ENCODE measurements at regions not wholly inside any gene's neighbourhood (a gene's known extent, or its start where the extent isn't known, plus 50 kb on each side); places are given as distances from the start of the nearest gene placed in this dataset.
A peak's percentile ranks its signal among the peaks of the same experiment; 100 is the strongest.

DNA sequence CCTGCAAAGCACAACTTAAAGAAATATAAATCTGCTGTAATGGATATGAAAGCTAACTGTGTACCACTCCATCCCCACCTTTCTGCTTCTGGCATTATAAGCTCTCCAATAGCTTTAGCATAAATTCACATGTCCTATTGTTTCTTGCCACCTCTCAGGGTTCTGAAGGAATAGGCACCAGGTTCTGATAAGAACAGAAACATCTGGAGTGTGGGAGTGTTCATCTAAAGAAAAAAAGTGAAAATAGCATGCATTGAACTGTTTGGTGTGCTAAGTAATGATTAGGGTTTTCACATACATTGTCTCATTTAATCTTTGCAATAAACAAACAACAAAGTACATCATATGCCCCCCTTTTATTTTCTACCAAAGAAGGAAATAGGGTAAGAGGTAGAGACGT lies 72.3 kb downstream of the FAM76B start:
- H3K4me1 ChIP-seq (replicated peaks in 1 of 2): peaks cover 4 to 5% of the 10 kb centered on the region in 2 donors
- ATAC-seq (replicated peaks in 6 of 8): no peak
- no peak overlapping the region for H3K27ac ChIP-seq
- in situ Hi-C loops (cut with MboI; ENCODE audit: low pct_unique_long_range_greater_than_20kb in 2 of 9, low sequenced_read_pairs in 9 of 9, unreplicated experiment in 9 of 9): no loop called here
- 0 to 100% (median 33%) methylated on average over 1 of the region's 1 CpG; no CpG with 5 or more reads in 1 of the 10 experiments for WGBS, 10 experiments
- no peak overlapping the region for H3K4me3 ChIP-seq

DNA sequence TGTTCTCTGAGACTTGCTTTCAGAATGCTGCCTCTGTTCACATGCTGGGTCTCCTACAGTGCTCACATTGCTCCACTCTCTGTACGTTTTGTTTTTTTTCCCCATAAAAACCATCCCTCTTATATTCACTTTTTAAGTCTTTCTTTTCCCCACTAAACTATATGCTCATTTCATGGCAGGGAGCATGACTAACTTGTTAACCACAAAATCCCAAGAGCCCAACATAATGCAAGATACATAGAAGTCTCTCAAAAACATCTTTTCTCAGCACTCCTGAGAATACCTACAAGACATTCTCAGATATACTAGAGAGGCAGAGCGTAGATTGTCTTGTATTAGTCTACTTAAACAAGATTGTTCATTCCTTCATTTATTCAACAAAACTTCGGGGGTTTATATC lies 73.3 kb downstream of the FAM76B start:
- H3K27ac ChIP-seq: no peak overlapping the region
- peaks cover 4 to 5% of the 10 kb centered on the region in 2 donors for H3K4me1 ChIP-seq (replicated peaks in 1 of 2)
- in situ Hi-C loops (cut with MboI; ENCODE audit: low pct_unique_long_range_greater_than_20kb in 2 of 9, low sequenced_read_pairs in 9 of 9, unreplicated experiment in 9 of 9): no loop called here
- no peak for ATAC-seq (replicated peaks in 6 of 8)
- 38 to 100% (median 79%) methylated on average over 1 to 3 of the region's 3 CpGs for WGBS, 10 experiments
- no peak overlapping the region for H3K4me3 ChIP-seq

DNA sequence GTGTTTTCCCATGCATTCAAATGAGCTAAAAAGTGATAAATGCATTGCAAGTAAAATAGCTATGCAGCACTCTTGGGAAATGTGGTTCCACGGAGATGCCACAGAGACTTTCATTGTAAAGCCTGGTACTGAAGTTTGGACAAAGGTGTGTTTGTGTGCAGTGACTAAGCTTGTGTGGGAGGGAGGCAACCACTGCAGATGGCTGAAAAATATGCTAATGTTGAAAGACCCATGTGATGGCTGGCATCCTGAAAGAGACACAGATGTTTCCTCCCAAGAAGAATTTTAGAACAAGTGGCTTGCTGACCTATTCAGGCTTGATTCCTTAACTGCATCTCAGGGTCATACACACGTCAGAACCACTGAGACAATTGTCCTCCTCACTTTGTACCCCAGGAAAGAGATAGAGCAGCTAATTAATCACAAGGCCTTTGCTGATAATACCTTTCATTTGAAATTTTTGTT lies 73.8 kb downstream of the FAM76B start:
- no peak overlapping the region for H3K27ac ChIP-seq
- peaks cover 4 to 5% of the 10 kb centered on the region in 2 donors for H3K4me1 ChIP-seq (replicated peaks in 1 of 2)
- ATAC-seq (replicated peaks in 6 of 8): peak in 7 of 8 experiments; percentile 26 to 86 (median 38)
- 15 to 100% (median 57%) methylated on average over 1 to 2 of the region's 2 CpGs; no CpG with 5 or more reads in 3 of the 10 experiments for WGBS, 10 experiments
- no peak overlapping the region for H3K4me3 ChIP-seq
- in situ Hi-C loops (cut with MboI; ENCODE audit: low pct_unique_long_range_greater_than_20kb in 2 of 9, low sequenced_read_pairs in 9 of 9, unreplicated experiment in 9 of 9): no loop called here

DNA sequence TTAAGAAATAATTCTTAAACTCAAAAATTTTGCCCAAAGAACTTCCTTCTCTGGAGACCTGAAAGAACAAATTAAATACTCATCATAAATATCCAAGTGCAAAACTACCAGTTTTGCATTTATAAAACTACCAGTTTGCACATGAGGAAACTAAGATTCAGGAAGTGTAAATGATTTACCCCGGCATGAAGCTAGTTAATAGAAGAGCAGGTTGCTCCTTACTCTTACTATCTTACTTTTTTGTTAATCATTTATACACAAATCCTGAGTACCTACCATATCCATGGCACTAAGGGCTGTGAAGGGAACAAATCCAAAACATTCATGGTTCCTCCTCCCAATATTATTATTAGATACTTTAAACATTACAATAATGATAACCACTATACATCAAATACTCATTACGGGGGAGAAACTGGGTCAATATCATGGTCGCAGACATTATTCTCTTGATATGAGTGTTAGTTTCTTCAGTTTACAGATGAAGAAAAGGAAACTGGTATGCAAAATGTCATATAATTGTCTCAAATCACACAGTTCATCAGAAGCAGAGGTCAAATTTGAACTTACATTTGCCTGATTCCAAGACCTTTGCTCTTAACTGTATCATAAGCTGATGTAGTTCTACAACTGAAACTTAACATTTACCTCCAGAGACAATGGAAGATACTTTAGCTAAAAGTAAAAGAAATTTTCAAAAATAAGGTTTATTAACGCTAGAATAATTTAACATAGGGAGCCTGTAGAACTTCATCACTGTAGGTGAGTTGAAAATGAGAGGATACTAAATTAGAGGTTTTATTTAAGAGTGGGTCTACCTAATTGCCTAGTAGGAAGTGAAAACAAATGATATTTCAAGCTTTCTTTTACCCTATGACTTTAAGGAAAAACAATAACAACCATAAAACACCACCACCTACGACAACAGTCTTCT lies 74.5 kb downstream of the FAM76B start:
- Histone ChIP-seq H3K4me1 (replicated peaks in 1 of 2) (peaks cover 4 to 5% of the 10 kb centered on the region in 2 donors), H3K27ac (no peak overlapping the region), H3K4me3 (no peak overlapping the region)
- 78 to 96% (median 89%) methylated on average over 3 to 5 of the region's 5 CpGs; no CpG with 5 or more reads in 1 of the 10 experiments for WGBS, 10 experiments
- no peak for ATAC-seq (replicated peaks in 6 of 8)
- in situ Hi-C loops (cut with MboI; ENCODE audit: low pct_unique_long_range_greater_than_20kb in 2 of 9, low sequenced_read_pairs in 9 of 9, unreplicated experiment in 9 of 9): no loop called here

DNA sequence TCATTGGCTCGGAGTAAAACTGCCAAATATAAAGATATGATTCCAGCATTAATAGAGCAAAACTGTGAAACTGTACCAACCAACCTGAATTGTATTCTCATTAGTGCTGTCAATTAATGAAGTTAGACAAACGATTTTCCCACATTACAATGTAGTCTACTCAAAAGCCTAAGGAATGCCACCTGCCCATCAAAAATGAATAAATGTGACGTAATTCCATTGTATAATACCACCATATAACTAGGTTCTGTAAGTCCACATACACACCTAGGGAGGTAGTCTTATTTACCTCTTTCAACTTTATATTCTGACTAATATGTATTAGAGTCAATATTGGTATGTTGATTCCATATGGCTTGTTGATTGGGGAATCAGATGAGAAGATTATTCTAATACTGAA lies 76.2 kb downstream of the FAM76B start:
- no peak overlapping the region for H3K27ac ChIP-seq
- 53 to 100% (median 80%) methylated on average over 1 to 3 of the region's 3 CpGs for WGBS, 10 experiments
- H3K4me3 ChIP-seq: no peak overlapping the region
- peaks cover 4 to 5% of the 10 kb centered on the region in 2 donors for H3K4me1 ChIP-seq (replicated peaks in 1 of 2)
- in situ Hi-C loops (cut with MboI; ENCODE audit: low pct_unique_long_range_greater_than_20kb in 2 of 9, low sequenced_read_pairs in 9 of 9, unreplicated experiment in 9 of 9): no loop called here
- no peak for ATAC-seq (replicated peaks in 6 of 8)

DNA sequence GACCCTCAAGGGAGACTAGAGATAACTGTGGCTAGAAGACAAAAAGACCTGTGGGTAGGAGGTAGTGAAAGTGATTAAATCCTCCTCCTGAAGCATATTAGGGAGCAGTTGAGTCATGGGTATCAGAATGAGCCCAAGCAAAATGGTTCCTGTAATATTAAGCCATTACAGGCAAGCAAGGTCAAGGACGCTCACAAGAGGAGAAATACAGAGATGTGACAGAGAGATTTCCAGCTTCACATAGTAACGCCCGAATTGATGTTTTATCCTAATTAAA lies 77.7 kb downstream of the FAM76B start:
- no peak overlapping the region for H3K4me3 ChIP-seq
- ATAC-seq (replicated peaks in 6 of 8): no peak

DNA sequence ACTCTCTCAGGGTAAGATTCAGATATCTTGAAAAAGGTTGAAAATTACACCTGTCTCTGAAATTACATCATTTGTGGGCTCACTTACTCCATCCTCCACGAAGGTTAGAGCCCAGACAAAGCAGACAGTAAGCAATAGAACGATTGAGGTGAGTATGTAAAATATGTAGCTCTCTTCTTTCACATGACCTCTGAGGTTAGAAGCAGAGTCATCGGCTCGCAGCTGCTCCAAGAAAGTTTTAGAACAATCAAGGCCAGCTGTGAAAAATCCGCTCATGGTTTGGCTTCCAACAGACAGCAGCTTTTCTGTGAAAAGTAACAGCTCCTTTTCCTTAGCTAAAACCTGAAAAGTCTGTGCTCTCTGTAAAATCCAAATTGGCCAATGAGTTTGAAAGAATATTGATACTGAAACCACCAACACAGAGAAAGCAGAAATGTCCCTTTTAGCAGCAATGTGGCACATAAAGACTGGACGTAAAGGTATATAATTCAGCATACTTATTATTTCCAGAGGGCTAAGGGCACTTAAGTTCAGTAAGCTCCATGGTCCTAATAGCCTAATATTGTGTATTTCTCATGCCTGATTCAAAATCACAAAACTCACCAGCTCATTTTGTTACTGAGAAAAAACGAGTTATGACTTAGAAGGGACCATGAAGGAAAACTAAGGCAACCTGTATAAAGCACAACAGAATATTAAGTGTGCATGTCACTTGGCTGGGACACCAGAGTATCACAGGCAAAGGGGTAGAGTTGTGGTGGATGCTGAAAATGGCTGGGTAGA lies 78.2 kb downstream of the FAM76B start:
- Histone ChIP-seq H3K4me3 (no peak overlapping the region), H3K27ac (no peak overlapping the region), H3K4me1 (replicated peaks in 1 of 2) (peaks cover 4 to 5% of the 10 kb centered on the region in 2 donors)
- 10 to 68% (median 44%) methylated on average over 3 to 7 of the region's 7 CpGs; no CpG with 5 or more reads in 1 of the 10 experiments for WGBS, 10 experiments
- in situ Hi-C loops (cut with MboI; ENCODE audit: low pct_unique_long_range_greater_than_20kb in 2 of 9, low sequenced_read_pairs in 9 of 9, unreplicated experiment in 9 of 9): no loop called here
- ATAC-seq (replicated peaks in 6 of 8): peak in 1 of 8 experiments; percentile 24

More for the DNA sequence above, 77.7 kb downstream of the FAM76B start:
- 84 to 100% (median 100%) methylated on average over 1 to 3 of the region's 3 CpGs; no CpG with 5 or more reads in 3 of the 10 experiments for WGBS, 10 experiments
- Histone ChIP-seq H3K27ac (no peak overlapping the region), H3K4me1 (replicated peaks in 1 of 2) (peaks cover 4 to 5% of the 10 kb centered on the region in 2 donors)
- in situ Hi-C loops (cut with MboI; ENCODE audit: low pct_unique_long_range_greater_than_20kb in 2 of 9, low sequenced_read_pairs in 9 of 9, unreplicated experiment in 9 of 9): no loop called here

DNA sequence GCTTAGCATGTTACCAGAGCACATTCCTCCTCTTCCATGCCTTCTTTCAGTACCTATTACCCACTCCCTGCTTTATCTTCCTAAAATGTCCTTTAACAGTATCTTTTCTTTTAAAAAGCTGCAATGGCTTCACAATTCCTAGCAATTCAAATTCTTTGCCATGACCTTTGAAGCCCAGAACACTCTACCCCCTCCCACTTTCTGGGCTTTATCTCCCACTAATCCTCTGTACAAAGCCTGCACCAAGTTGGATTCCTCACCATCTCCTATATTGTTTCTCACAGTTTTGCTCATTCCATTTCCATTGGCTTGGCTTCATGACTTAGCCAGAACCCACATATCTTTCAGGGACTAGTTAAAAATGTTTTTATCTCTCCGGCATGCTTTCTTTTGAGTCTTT lies 80.9 kb downstream of the FAM76B start:
- WGBS, 10 experiments: 82 to 100% (median 100%) methylated on average over 1 of the region's 1 CpG; no CpG with 5 or more reads in 1 of the 10 experiments
- Histone ChIP-seq H3K4me3 (no peak overlapping the region), H3K4me1 (replicated peaks in 1 of 2) (peaks cover 0 to 4% of the 10 kb centered on the region in 2 donors), H3K27ac (no peak overlapping the region)
- ATAC-seq (replicated peaks in 6 of 8): no peak
- in situ Hi-C loops (cut with MboI; ENCODE audit: low pct_unique_long_range_greater_than_20kb in 2 of 9, low sequenced_read_pairs in 9 of 9, unreplicated experiment in 9 of 9): loop anchor here in 1 of 9 experiments (10.0 kb wide), 1 partner anchor 554 kb away; no protein-coding TSS in a partner anchor

DNA sequence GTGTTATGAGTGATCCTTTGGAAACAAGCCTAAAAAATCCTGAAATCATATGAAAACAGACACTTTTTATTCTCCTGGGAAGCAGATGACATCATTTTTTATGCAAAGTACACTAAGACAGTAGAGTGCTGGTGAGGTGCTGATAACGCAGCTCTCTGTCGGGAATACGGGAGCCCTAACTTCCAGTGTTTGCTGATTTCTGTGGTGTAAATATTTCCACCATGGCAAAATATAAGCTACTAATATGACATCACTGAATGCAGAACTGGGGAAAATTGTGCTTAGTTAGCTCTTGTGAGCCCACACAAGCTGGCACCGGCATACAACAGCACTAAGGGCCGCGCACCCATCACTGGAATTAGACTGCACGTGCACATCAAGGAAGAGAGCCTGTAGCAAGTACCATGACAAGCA lies 82.6 kb downstream of the FAM76B start:
- WGBS, 10 experiments: 80 to 100% (median 91%) methylated on average over 1 to 7 of the region's 7 CpGs; no CpG with 5 or more reads in 2 of the 10 experiments

DNA sequence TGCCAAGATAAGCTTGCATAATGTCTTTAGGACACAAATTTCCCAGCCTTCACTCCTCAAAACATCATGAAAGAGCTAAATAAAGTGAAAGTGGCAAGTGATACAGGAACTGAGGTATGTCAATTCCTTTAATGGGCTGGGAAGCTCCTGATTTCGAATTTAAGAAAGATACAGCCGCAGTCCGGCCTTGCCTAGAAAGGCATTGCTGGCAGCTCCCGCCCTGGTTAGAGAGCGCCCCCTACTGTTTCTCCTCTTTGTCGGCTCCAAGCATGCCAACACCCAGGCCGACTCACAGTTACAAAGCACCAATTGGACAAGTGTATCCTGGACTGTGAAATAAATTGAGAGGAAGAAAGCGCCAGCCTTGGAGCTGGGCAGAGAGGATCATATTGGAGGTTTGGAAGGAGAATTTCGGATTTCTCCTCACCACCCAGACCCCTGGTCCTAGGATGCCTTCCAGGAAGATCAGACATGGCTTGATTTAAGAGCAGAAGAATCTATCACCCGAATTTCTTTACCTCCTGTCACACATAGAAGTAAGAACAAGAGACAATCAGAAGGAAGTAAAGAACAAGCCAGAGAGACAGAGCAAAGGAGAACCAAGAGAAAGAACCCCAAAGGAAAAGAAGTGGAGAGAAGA lies 84.0 kb downstream of the FAM76B start:
- no peak overlapping the region for H3K27ac ChIP-seq
- peak; percentile 87 to 98 (median 94) for ATAC-seq (replicated peaks in 6 of 8)
- H3K4me1 ChIP-seq (replicated peaks in 1 of 2): peaks cover 8 to 10% of the 10 kb centered on the region in 2 donors
- in situ Hi-C loops (cut with MboI; ENCODE audit: low pct_unique_long_range_greater_than_20kb in 2 of 9, low sequenced_read_pairs in 9 of 9, unreplicated experiment in 9 of 9): loop anchor here in 1 of 9 experiments (10.0 kb wide), 1 partner anchor 551 kb away; no protein-coding TSS in a partner anchor
- no peak overlapping the region for H3K4me3 ChIP-seq
- 0 to 86% (median 25%) methylated on average over 1 to 10 of the region's 10 CpGs; no CpG with 5 or more reads in 1 of the 10 experiments for WGBS, 10 experiments

More for the DNA sequence above, 82.6 kb downstream of the FAM76B start:
- ATAC-seq (replicated peaks in 6 of 8): peak in 2 of 8 experiments; percentile 20 to 21
- in situ Hi-C loops (cut with MboI; ENCODE audit: low pct_unique_long_range_greater_than_20kb in 2 of 9, low sequenced_read_pairs in 9 of 9, unreplicated experiment in 9 of 9): loop anchor here in 1 of 9 experiments (10.0 kb wide), 1 partner anchor 552 kb away; no protein-coding TSS in a partner anchor
- H3K27ac ChIP-seq: no peak overlapping the region
- peaks cover 8 to 9% of the 10 kb centered on the region in 2 donors for H3K4me1 ChIP-seq (replicated peaks in 1 of 2)
- no peak overlapping the region for H3K4me3 ChIP-seq

DNA sequence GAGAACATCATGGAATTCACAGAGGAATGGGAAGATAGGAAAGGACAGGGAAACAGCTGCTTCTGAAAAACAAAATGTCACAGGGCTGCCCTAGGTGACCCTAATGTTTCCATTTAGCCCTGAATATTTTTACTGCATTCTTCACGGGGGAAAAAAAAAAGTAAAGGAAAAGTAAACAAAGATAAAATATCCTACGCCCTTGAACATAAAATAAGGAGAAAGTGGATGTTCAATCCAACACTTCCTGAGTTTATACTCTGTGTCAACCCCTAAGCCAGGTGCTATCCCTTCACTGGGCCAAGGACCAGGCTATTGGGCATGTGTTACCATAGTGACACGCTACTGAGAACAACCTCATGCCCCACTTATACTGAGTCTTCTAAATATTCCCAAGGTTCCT lies 84.7 kb downstream of the FAM76B start:
- WGBS, 10 experiments: 37 to 96% (median 79%) methylated on average over 2 to 3 of the region's 3 CpGs
- ATAC-seq (replicated peaks in 6 of 8): peak in 1 of 8 experiments; percentile 6

DNA sequence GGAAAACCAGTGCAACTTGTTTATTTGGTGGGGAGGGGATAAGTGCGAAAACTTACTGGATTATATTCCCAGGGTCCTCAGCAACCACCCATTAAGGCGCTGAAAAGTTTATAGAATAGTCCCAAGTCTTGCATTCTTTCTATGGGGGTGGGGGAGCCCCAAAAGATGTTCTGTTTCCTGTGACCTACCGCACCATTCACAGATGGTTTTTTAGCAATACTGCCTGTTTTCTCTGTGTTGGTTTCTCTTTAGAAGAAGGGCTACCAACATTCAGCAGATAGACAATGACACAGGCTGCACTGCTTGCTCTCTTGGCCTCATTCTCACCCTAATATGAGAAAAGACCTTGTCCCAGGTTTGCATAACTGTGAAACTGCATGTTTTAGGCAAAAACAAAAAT lies 86.5 kb downstream of the FAM76B start:
- no peak for ATAC-seq (replicated peaks in 6 of 8)
- Histone ChIP-seq H3K4me3 (no peak overlapping the region), H3K4me1 (replicated peaks in 1 of 2) (peaks cover 8 to 13% of the 10 kb centered on the region in 2 donors), H3K27ac (no peak overlapping the region)
- 80 to 100% (median 100%) methylated on average over 1 to 3 of the region's 3 CpGs; no CpG with 5 or more reads in 3 of the 10 experiments for WGBS, 10 experiments
- in situ Hi-C loops (cut with MboI; ENCODE audit: low pct_unique_long_range_greater_than_20kb in 2 of 9, low sequenced_read_pairs in 9 of 9, unreplicated experiment in 9 of 9): loop anchor here in 1 of 9 experiments (10.0 kb wide), 1 partner anchor 548 kb away; no protein-coding TSS in a partner anchor

More for the DNA sequence above, 84.7 kb downstream of the FAM76B start:
- Histone ChIP-seq H3K27ac (no peak overlapping the region), H3K4me1 (replicated peaks in 1 of 2) (peaks cover 8 to 13% of the 10 kb centered on the region in 2 donors), H3K4me3 (no peak overlapping the region)
- in situ Hi-C loops (cut with MboI; ENCODE audit: low pct_unique_long_range_greater_than_20kb in 2 of 9, low sequenced_read_pairs in 9 of 9, unreplicated experiment in 9 of 9): loop anchor here in 1 of 9 experiments (10.0 kb wide), 1 partner anchor 550 kb away; no protein-coding TSS in a partner anchor
